ENCODE measurements at regions not wholly inside any gene's neighbourhood (a gene's known extent, or its start where the extent isn't known, plus 50 kb on each side); places are given as distances from the start of the nearest gene placed in this dataset.

DNA sequence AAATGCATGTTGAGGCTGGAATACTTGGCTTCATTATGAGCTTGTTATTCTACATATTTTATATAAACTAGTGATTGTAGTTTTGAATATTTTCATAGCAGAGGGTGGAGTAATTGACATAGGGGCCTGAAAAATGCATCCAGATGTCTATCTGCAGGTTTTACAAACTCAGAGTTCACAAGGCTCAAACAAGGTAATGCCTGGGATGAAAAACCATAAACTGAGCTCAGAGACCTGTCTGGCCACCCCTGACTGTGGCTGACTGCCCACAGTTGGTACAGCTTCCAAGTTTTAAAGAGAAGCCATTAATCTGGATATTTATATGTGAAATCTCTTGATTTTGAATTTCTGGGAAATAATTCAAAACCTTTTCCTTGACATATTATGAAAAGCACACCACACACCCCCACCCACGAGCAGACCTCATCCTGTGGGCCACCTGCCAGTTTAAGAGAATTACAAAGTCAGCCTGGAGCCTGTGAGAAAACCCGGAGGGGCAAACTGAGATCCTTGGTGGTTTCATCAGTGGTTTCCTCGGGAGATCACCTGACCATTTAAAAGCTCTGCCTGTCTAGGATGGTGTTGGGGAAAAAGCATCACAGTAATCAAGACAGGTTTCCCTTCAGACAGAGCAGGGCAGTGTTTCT is 230.1 kb downstream of the SAMD5 start:
- no peak overlapping the region for H3K4me3 ChIP-seq (ENCODE audit: low read depth, low read length)
- H3K36me3 ChIP-seq (ENCODE audit: insufficient read depth, low read length) = no peaks in the 10 kb centered on the region
- H3K4me1 ChIP-seq (ENCODE audit: control insufficient read depth, insufficient read depth, low read length, unreplicated experiment) = no peaks in the 10 kb centered on the region
- no peak overlapping the region for H2AFZ ChIP-seq (ENCODE audit: low read length, unreplicated experiment)
- no peak overlapping the region for H3K27ac ChIP-seq (ENCODE audit: low read depth, low read length)
- H3K79me2 ChIP-seq (ENCODE audit: control insufficient read depth, insufficient read depth, low read length, unreplicated experiment) = no peaks in the 10 kb centered on the region
- H3K27me3 ChIP-seq (ENCODE audit: insufficient read depth, low read length) = no peaks in the 10 kb centered on the region

GRCh38 chr6:147740326-147740725 is 231.8 kb downstream of the SAMD5 start:
- no peak overlapping the region for H3K27ac ChIP-seq (ENCODE audit: low read depth, low read length)
- H2AFZ ChIP-seq (ENCODE audit: low read length, unreplicated experiment) = no peak overlapping the region
- no peaks in the 10 kb centered on the region for H3K4me1 ChIP-seq (ENCODE audit: control insufficient read depth, insufficient read depth, low read length, unreplicated experiment)
- H3K79me2 ChIP-seq (ENCODE audit: control insufficient read depth, insufficient read depth, low read length, unreplicated experiment) = no peaks in the 10 kb centered on the region
- no peaks in the 10 kb centered on the region for H3K36me3 ChIP-seq (ENCODE audit: insufficient read depth, low read length)
- no peak overlapping the region for H3K4me3 ChIP-seq (ENCODE audit: low read depth, low read length)
- no peaks in the 10 kb centered on the region for H3K27me3 ChIP-seq (ENCODE audit: insufficient read depth, low read length)

DNA sequence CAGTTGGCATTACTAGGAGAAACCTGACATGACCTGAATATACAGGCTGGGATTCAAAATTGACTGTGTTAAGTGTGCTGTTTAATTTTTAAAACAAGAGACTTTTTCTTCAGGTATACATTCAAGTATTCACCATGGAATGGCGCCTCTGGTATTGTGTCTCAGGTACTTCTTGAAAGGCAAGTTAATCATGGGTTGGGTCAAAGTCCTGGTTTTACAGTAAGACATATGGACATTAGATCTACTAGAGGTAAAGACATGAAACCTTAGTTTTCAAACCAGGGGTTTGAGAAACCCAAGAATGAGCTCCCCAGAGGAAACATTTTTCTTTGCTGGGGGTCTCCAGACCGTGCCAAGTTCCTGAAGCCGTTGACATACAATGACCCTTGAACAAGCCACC is 232.4 kb downstream of the SAMD5 start:
- Histone ChIP-seq H3K4me1 (ENCODE audit: control insufficient read depth, insufficient read depth, low read length, unreplicated experiment) (no peaks in the 10 kb centered on the region), H3K27me3 (ENCODE audit: insufficient read depth, low read length) (no peaks in the 10 kb centered on the region), H2AFZ (ENCODE audit: low read length, unreplicated experiment) (no peak overlapping the region), H3K36me3 (ENCODE audit: insufficient read depth, low read length) (no peaks in the 10 kb centered on the region), H3K79me2 (ENCODE audit: control insufficient read depth, insufficient read depth, low read length, unreplicated experiment) (no peaks in the 10 kb centered on the region), H3K27ac (ENCODE audit: low read depth, low read length) (no peak overlapping the region), H3K4me3 (ENCODE audit: low read depth, low read length) (no peak overlapping the region)

GRCh38 chr6:147741389-147741788 is 232.9 kb downstream of the SAMD5 start:
- H3K79me2 ChIP-seq (ENCODE audit: control insufficient read depth, insufficient read depth, low read length, unreplicated experiment) = no peaks in the 10 kb centered on the region
- H3K36me3 ChIP-seq (ENCODE audit: insufficient read depth, low read length) = no peaks in the 10 kb centered on the region
- H3K27ac ChIP-seq (ENCODE audit: low read depth, low read length) = no peak overlapping the region
- H3K4me3 ChIP-seq (ENCODE audit: low read depth, low read length) = no peak overlapping the region
- no peaks in the 10 kb centered on the region for H3K4me1 ChIP-seq (ENCODE audit: control insufficient read depth, insufficient read depth, low read length, unreplicated experiment)
- H2AFZ ChIP-seq (ENCODE audit: low read length, unreplicated experiment) = no peak overlapping the region
- no peaks in the 10 kb centered on the region for H3K27me3 ChIP-seq (ENCODE audit: insufficient read depth, low read length)

DNA sequence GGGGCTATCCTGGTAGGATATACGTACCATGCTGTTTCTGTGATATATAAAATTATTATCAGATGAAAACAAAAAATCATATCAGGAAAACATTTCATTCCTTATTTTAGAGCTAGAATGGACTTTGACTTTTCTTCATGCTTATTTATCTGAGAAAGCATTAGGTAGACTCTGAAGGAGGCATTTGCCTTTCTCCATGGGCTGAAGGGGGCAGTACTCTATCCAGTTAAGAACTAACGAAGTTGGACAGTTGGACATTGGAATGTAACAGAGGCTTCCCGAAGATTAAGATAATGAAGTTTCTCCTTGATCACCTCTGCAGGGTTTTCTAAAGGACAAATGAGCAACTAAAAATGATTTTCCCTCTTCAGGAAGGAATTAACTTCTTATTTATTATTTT is 233.9 kb downstream of the SAMD5 start:
- no peaks in the 10 kb centered on the region for H3K36me3 ChIP-seq (ENCODE audit: insufficient read depth, low read length)
- no peaks in the 10 kb centered on the region for H3K79me2 ChIP-seq (ENCODE audit: control insufficient read depth, insufficient read depth, low read length, unreplicated experiment)
- no peak overlapping the region for H3K4me3 ChIP-seq (ENCODE audit: low read depth, low read length)
- H3K4me1 ChIP-seq (ENCODE audit: control insufficient read depth, insufficient read depth, low read length, unreplicated experiment) = no peaks in the 10 kb centered on the region
- no peaks in the 10 kb centered on the region for H3K27me3 ChIP-seq (ENCODE audit: insufficient read depth, low read length)
- H3K27ac ChIP-seq (ENCODE audit: low read depth, low read length) = no peak overlapping the region
- no peak overlapping the region for H2AFZ ChIP-seq (ENCODE audit: low read length, unreplicated experiment)

- no peak overlapping the region for H3K27ac ChIP-seq (ENCODE audit: low read depth, low read length)
- no peaks in the 10 kb centered on the region for H3K27me3 ChIP-seq (ENCODE audit: insufficient read depth, low read length)
- no peaks in the 10 kb centered on the region for H3K36me3 ChIP-seq (ENCODE audit: insufficient read depth, low read length)
- no peak overlapping the region for H2AFZ ChIP-seq (ENCODE audit: low read length, unreplicated experiment)
- H3K79me2 ChIP-seq (ENCODE audit: control insufficient read depth, insufficient read depth, low read length, unreplicated experiment) = no peaks in the 10 kb centered on the region
- H3K4me3 ChIP-seq (ENCODE audit: low read depth, low read length) = no peak overlapping the region
- H3K4me1 ChIP-seq (ENCODE audit: control insufficient read depth, insufficient read depth, low read length, unreplicated experiment) = no peaks in the 10 kb centered on the region
Measured at GRCh38 chr6:147744012-147744411, 235.5 kb downstream of the SAMD5 start.

GRCh38 chr6:147749331-147749730 is 240.8 kb downstream of the SAMD5 start:
- Histone ChIP-seq H3K79me2 (ENCODE audit: control insufficient read depth, insufficient read depth, low read length, unreplicated experiment) (no peaks in the 10 kb centered on the region), H2AFZ (ENCODE audit: low read length, unreplicated experiment) (no peak overlapping the region), H3K4me1 (ENCODE audit: control insufficient read depth, insufficient read depth, low read length, unreplicated experiment) (no peaks in the 10 kb centered on the region), H3K36me3 (ENCODE audit: insufficient read depth, low read length) (no peaks in the 10 kb centered on the region), H3K27me3 (ENCODE audit: insufficient read depth, low read length) (no peaks in the 10 kb centered on the region), H3K27ac (ENCODE audit: low read depth, low read length) (no peak overlapping the region), H3K4me3 (ENCODE audit: low read depth, low read length) (no peak overlapping the region)

DNA sequence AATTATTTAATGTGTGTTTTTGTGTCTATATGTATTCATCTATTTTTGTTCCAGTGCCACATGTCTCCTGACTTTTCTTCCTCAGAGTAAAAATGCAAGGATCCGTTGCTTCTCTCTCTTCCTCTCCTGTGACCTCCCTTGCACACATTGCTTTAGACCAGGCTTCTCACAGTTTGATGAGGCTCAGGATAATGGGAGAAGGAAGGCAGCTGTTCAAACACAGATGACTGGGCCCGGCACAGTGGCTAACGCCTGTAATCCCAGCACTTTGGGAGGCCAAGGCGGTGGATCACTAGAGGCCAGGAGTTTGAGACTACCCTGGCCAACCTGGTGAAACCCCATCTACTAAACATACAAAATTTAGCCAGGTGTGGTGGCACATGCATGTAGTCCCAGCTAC is 241.9 kb downstream of the SAMD5 start:
- H3K36me3 ChIP-seq (ENCODE audit: insufficient read depth, low read length) = no peaks in the 10 kb centered on the region
- H3K27me3 ChIP-seq (ENCODE audit: insufficient read depth, low read length) = no peaks in the 10 kb centered on the region
- no peak overlapping the region for H3K4me3 ChIP-seq (ENCODE audit: low read depth, low read length)
- no peak overlapping the region for H3K27ac ChIP-seq (ENCODE audit: low read depth, low read length)
- no peaks in the 10 kb centered on the region for H3K79me2 ChIP-seq (ENCODE audit: control insufficient read depth, insufficient read depth, low read length, unreplicated experiment)
- H2AFZ ChIP-seq (ENCODE audit: low read length, unreplicated experiment) = no peak overlapping the region
- no peaks in the 10 kb centered on the region for H3K4me1 ChIP-seq (ENCODE audit: control insufficient read depth, insufficient read depth, low read length, unreplicated experiment)

GRCh38 chr6:147751232-147751631 is 242.7 kb downstream of the SAMD5 start:
- Histone ChIP-seq H3K27ac (ENCODE audit: low read depth, low read length) (no peak overlapping the region), H3K27me3 (ENCODE audit: insufficient read depth, low read length) (no peaks in the 10 kb centered on the region), H3K4me1 (ENCODE audit: control insufficient read depth, insufficient read depth, low read length, unreplicated experiment) (no peaks in the 10 kb centered on the region), H3K79me2 (ENCODE audit: control insufficient read depth, insufficient read depth, low read length, unreplicated experiment) (no peaks in the 10 kb centered on the region), H3K4me3 (ENCODE audit: low read depth, low read length) (no peak overlapping the region), H2AFZ (ENCODE audit: low read length, unreplicated experiment) (no peak overlapping the region), H3K36me3 (ENCODE audit: insufficient read depth, low read length) (no peaks in the 10 kb centered on the region)

- Histone ChIP-seq H3K4me1 (ENCODE audit: control insufficient read depth, insufficient read depth, low read length, unreplicated experiment) (no peaks in the 10 kb centered on the region), H3K27me3 (ENCODE audit: insufficient read depth, low read length) (no peaks in the 10 kb centered on the region), H3K79me2 (ENCODE audit: control insufficient read depth, insufficient read depth, low read length, unreplicated experiment) (no peaks in the 10 kb centered on the region)
Measured at GRCh38 chr6:147752689-147753403, 244.4 kb downstream of the SAMD5 start.

DNA sequence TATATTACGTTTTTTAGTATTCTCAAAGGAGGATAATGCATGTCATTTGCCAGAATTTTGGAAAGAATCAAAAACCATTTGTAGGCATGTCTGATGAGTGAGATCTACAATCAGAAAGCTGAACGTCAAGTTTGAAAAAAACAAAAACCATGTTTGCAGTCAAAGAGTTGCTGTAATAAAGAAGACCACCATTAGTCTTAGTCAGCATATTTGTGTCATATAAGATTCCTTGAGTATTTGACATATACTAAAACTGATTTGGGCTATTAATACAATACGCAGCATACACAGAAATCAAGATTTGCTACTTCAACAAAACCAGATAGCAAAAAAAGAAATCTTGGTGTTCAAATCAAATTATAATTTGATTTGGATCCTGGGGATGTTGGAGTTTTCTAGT is 247.5 kb downstream of the SAMD5 start:
- Histone ChIP-seq H3K27ac (ENCODE audit: low read depth, low read length) (no peak overlapping the region), H3K4me3 (ENCODE audit: low read depth, low read length) (no peak overlapping the region), H3K4me1 (ENCODE audit: control insufficient read depth, insufficient read depth, low read length, unreplicated experiment) (no peaks in the 10 kb centered on the region), H3K79me2 (ENCODE audit: control insufficient read depth, insufficient read depth, low read length, unreplicated experiment) (no peaks in the 10 kb centered on the region), H3K27me3 (ENCODE audit: insufficient read depth, low read length) (no peaks in the 10 kb centered on the region), H3K36me3 (ENCODE audit: insufficient read depth, low read length) (no peaks in the 10 kb centered on the region), H2AFZ (ENCODE audit: low read length, unreplicated experiment) (no peak overlapping the region)

More at GRCh38 chr6:147752689-147753403, 244.4 kb downstream of the SAMD5 start:
- Histone ChIP-seq H2AFZ (ENCODE audit: low read length, unreplicated experiment) (no peak overlapping the region), H3K4me3 (ENCODE audit: low read depth, low read length) (no peak overlapping the region), H3K27ac (ENCODE audit: low read depth, low read length) (no peak overlapping the region), H3K36me3 (ENCODE audit: insufficient read depth, low read length) (no peaks in the 10 kb centered on the region)

Data from ACC112 (cell line).